Body of pancreas (tissue), 4 donors: ENCODE measurements at regions not wholly inside any gene's neighbourhood (a gene's known extent, or its start where the extent isn't known, plus 50 kb on each side); places are given as distances from the start of the nearest gene placed in this dataset.

Experiments
- POLR2A ChIP-seq, 3 donors: fragments of 450-650 bp; IDR thresholded peaks; one replicate each; pipeline ENCODE4 v1.6.1; 2016; ENCODE audit warnings: antibody characterized with exemption in 3 of 3, mild to moderate bottlenecking in 2 of 3
- TF ChIP-seq, protein P1 (sequence below), 7 experiments: fragments of 450-650 bp in 4 of 7; fragments of 200-600 bp in 3 of 7; sonication (generic) in 3 of 7; IDR thresholded peaks; one replicate each; pipeline ENCODE4 v1.5.1; 2016 to 2019; ENCODE audit warnings: antibody characterized with exemption in 7 of 7

DNA sequence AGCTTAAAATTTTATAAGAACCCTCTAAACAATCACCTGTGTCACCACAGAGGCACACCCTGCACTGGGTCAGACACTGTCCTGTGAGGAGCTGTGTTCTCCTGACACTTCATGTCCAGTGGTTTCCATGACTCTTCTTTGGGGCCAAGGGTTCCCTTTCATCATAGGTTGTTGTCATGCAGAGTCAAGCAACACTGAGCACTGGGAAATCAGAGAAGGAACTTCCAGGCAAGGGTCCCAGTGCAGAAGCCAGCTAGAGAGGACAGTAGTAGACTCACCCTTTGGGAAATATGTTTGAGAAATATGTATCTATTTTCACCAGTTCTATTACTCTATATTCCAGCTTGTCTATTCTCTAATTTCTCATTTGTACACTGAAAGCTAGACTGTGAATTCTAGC lies 56.4 kb upstream of the PRSS58 start:
- TF ChIP-seq, protein P1, sequence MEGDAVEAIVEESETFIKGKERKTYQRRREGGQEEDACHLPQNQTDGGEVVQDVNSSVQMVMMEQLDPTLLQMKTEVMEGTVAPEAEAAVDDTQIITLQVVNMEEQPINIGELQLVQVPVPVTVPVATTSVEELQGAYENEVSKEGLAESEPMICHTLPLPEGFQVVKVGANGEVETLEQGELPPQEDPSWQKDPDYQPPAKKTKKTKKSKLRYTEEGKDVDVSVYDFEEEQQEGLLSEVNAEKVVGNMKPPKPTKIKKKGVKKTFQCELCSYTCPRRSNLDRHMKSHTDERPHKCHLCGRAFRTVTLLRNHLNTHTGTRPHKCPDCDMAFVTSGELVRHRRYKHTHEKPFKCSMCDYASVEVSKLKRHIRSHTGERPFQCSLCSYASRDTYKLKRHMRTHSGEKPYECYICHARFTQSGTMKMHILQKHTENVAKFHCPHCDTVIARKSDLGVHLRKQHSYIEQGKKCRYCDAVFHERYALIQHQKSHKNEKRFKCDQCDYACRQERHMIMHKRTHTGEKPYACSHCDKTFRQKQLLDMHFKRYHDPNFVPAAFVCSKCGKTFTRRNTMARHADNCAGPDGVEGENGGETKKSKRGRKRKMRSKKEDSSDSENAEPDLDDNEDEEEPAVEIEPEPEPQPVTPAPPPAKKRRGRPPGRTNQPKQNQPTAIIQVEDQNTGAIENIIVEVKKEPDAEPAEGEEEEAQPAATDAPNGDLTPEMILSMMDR (IDR thresholded peaks at IDR 0.05): no peak
- TF ChIP-seq POLR2A (IDR thresholded peaks at IDR 0.05): no peak
